ENCODE measurements at regions not wholly inside any gene's neighbourhood (a gene's known extent, or its start where the extent isn't known, plus 50 kb on each side); places are given as distances from the start of the nearest gene placed in this dataset.
"Not testable (repeated sequence)": the region's sequence is repeated elsewhere in the genome, so short reads cannot be mapped to it uniquely, and the experiment has no call there.

- no peak for DNase-seq
Measured at GRCh38 chr3:34066328-34066727, 267.9 kb downstream of the PDCD6IP start.

- no peak for DNase-seq
Measured at GRCh38 chr3:34066999-34067398, 268.6 kb downstream of the PDCD6IP start.

- no peak for DNase-seq
Measured at GRCh38 chr3:34067536-34068051, 269.2 kb downstream of the PDCD6IP start.

- no peak for DNase-seq
Measured at GRCh38 chr3:34068505-34068904, 270.1 kb downstream of the PDCD6IP start.

- DNase-seq, result no peak
Measured at GRCh38 chr3:34070831-34071585, 272.6 kb downstream of the PDCD6IP start.

GRCh38 chr3:34072297-34072696 lies 273.9 kb downstream of the PDCD6IP start:
- DNase-seq, result no peak

GRCh38 chr3:34073111-34073510 lies 274.7 kb downstream of the PDCD6IP start:
- DNase-seq, result no peak

GRCh38 chr3:34073961-34074360 lies 275.5 kb downstream of the PDCD6IP start:
- no peak for DNase-seq

- no peak for DNase-seq
Measured at GRCh38 chr3:34075975-34076374, 277.5 kb downstream of the PDCD6IP start.

GRCh38 chr3:34077417-34078195 lies 279.2 kb downstream of the PDCD6IP start:
- no peak for DNase-seq

- no peak for DNase-seq
Measured at GRCh38 chr3:34078418-34078817, 280.0 kb downstream of the PDCD6IP start.

- not testable (repeated sequence) for DNase-seq
Measured at GRCh38 chr3:34079849-34080248, 281.4 kb downstream of the PDCD6IP start.

- DNase-seq, result not testable (repeated sequence)
Measured at GRCh38 chr3:34090379-34090778, 291.9 kb downstream of the PDCD6IP start.

- DNase-seq, result no peak
Measured at GRCh38 chr3:34090876-34091275, 292.4 kb downstream of the PDCD6IP start.

GRCh38 chr3:34094280-34094679 lies 295.9 kb downstream of the PDCD6IP start:
- DNase-seq, result not testable (repeated sequence)

GRCh38 chr3:34102288-34102687 lies 303.9 kb downstream of the PDCD6IP start:
- no peak for DNase-seq

GRCh38 chr3:34106379-34106778 lies 307.9 kb downstream of the PDCD6IP start:
- DNase-seq, result no peak

- peak in 1 of 5 experiments; percentile 7 for DNase-seq
Measured at GRCh38 chr3:34106879-34107278, 308.4 kb downstream of the PDCD6IP start.

- DNase-seq, result no peak
Measured at GRCh38 chr3:34107669-34108068, 309.2 kb downstream of the PDCD6IP start.

- DNase-seq, result no peak
Measured at GRCh38 chr3:34109021-34109420, 310.6 kb downstream of the PDCD6IP start.

- no peak for DNase-seq
Measured at GRCh38 chr3:34109846-34110245, 311.4 kb downstream of the PDCD6IP start.

GRCh38 chr3:34111361-34111760 lies 312.9 kb downstream of the PDCD6IP start:
- no peak for DNase-seq

- DNase-seq, result not testable (repeated sequence)
Measured at GRCh38 chr3:34112261-34112660, 313.8 kb downstream of the PDCD6IP start.

- DNase-seq, result no peak
Measured at GRCh38 chr3:34131091-34131490, 332.7 kb downstream of the PDCD6IP start.

All from T-helper 2 cell (primary cell).